ENCODE measurements at regions not wholly inside any gene's neighbourhood (a gene's known extent, or its start where the extent isn't known, plus 50 kb on each side); places are given as distances from the start of the nearest gene placed in this dataset.

DNA sequence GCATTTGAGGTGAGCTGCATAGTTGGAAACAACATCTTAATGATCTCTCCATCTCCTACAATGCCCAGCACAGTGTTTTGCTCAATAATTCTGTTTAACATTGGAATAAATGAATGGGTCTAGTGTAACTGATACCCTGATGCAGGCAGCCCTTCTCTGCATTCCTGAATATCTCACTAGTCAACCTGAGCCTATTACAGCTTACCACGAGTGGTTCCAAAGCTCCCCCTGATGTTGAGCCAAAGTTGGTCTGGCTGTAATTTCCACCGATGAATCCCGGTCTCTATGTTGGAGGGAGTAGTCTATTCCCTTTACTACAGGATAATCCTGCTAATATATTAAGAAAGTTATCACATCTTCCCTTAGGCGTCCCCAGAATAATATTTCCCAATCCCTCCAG lies 63.8 kb downstream of the ZBTB18 start:
- Histone ChIP-seq H3K9me3 (no peaks in the 10 kb centered on the region), H3K36me3 (ENCODE audit: low read depth) (no peaks in the 10 kb centered on the region), H3K4me3 (no peak overlapping the region), H3K4me1 (ENCODE audit: low read depth) (no peaks in the 10 kb centered on the region)
- TF ChIP-seq, protein P1, sequence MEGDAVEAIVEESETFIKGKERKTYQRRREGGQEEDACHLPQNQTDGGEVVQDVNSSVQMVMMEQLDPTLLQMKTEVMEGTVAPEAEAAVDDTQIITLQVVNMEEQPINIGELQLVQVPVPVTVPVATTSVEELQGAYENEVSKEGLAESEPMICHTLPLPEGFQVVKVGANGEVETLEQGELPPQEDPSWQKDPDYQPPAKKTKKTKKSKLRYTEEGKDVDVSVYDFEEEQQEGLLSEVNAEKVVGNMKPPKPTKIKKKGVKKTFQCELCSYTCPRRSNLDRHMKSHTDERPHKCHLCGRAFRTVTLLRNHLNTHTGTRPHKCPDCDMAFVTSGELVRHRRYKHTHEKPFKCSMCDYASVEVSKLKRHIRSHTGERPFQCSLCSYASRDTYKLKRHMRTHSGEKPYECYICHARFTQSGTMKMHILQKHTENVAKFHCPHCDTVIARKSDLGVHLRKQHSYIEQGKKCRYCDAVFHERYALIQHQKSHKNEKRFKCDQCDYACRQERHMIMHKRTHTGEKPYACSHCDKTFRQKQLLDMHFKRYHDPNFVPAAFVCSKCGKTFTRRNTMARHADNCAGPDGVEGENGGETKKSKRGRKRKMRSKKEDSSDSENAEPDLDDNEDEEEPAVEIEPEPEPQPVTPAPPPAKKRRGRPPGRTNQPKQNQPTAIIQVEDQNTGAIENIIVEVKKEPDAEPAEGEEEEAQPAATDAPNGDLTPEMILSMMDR (IDR thresholded peaks at IDR 0.05) = no peak
- intact Hi-C loops (cut with DNase I, micrococcal nuclease) = no loop called here
- DNase-seq = no peak
- ATAC-seq = no peak

DNA sequence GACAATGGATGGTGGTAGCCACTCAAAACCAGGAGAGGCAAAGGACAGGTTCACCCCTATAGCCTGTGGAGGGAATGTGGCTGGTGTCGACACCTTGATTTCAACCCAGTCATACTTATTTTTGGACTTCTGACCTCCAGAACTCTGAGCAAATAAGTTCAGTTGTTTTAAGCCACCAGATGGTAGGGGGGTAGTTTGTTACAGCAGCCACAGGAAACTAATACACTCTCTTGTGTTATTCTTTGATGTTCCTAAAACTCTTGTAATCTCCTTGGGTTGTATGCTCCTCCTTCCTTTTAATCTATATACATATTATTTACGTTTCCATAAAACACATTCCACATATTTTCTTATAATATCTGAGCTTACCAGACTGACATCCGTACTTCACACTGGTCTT lies 65.9 kb downstream of the ZBTB18 start:
- DNase-seq = no peak
- no peaks in the 10 kb centered on the region for H3K36me3 ChIP-seq (ENCODE audit: low read depth)
- ATAC-seq = no peak
- H3K9me3 ChIP-seq = no peaks in the 10 kb centered on the region
- TF ChIP-seq, protein P1 (IDR thresholded peaks at IDR 0.05) = no peak
- no peaks in the 10 kb centered on the region for H3K4me1 ChIP-seq (ENCODE audit: low read depth)
- intact Hi-C loops (cut with DNase I, micrococcal nuclease) = no loop called here
- H3K4me3 ChIP-seq = no peak overlapping the region

DNA sequence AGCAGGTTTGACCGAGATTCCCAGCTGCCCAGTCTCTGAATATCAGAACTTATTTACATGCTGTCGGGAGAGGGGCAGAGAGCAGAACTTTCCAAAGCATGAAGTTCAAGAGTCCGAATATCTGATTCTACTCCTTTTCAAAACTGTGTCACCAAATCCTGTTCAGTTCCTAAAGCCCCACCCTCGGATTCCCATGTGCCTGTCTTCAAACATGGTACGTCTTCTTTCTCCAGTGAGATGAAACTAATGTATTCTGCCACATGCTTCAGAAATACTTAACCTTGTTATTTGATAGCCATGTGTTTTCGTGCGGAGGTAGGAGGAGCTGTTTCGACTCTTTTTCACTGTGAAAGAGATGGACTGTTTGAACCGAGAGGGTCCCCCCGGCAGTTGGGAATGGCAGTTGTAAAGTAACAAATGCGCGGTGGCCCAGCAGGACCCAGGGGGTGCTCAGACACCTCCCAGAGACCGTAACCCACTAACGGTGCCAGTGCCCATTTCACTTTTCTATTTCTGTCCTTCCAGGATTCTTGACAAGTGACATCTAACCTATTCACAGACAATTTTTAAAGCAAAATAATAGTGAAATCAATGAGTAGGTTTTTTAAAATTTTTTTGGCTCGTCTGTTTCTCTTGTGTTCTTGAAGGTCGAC lies 67.2 kb downstream of the ZBTB18 start:
- ATAC-seq (no peak), DNase-seq (no peak)
- Histone ChIP-seq H3K36me3 (ENCODE audit: low read depth) (no peaks in the 10 kb centered on the region), H3K9me3 (no peaks in the 10 kb centered on the region), H3K4me1 (ENCODE audit: low read depth) (no peaks in the 10 kb centered on the region), H3K4me3 (no peak overlapping the region)
- TF ChIP-seq, protein P1 (IDR thresholded peaks at IDR 0.05) = no peak
- intact Hi-C loops (cut with DNase I, micrococcal nuclease) = no loop called here

DNA sequence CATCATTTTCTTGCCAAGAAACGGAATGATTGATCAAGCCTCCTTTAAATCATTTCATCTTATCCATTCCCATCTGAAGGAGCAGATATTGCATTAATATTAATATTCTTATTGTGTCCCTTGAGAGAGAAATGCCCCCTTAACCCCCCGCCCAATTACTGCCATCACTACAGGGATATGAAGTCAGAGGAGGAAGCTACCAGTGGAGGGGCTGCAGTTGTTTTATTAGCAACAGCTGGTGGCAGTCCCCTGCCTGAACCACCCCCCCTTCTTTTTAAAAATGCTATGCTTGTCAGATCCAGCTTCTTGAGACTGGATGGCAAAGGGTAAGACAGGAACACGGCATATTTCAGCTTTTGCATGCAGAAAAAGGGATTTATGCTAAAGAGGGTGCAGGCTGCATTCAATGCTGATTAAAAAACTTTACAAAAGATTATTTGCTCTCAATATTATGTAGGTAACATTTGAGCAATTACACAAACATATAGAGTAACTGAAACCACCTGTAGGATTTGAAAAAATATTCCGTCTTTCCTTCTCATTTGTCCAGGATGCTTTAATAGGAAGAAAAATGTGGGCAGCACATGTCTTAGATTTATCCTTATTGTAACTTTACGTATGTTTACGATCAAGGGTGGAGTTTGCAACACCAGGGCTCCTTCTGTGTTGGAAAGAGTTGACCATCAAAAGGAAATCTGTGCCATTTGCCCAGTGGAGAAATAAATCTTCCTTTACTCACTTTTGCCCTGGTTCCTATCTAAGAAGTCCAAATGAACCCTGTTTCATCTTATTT lies 77.7 kb downstream of the ZBTB18 start:
- Histone ChIP-seq H3K4me1 (ENCODE audit: low read depth) (no peaks in the 10 kb centered on the region), H3K4me3 (no peak overlapping the region), H3K9me3 (no peaks in the 10 kb centered on the region), H3K36me3 (ENCODE audit: low read depth) (no peaks in the 10 kb centered on the region)
- intact Hi-C loops (cut with DNase I, micrococcal nuclease) = no loop called here
- ATAC-seq = no peak
- TF ChIP-seq, protein P1 (IDR thresholded peaks at IDR 0.05) = no peak
- DNase-seq = no peak

DNA sequence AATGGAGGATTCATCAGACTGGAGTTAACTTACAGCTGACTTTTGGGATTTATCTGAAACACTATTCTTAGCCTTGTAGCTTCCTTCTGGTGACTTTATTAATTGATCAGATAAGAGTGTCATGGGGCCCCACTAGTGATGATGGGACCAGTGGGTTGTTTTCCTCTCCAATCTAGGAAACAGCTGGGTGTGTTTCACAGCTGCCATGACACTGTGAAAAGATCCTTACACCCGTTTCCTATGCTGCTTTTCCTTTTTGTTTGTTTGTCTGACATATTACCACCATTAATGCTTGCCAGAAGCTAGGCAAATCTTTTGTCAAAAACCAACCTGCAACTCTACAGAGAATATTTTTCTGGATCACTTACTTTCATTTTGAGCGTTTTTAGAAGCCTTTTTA lies 86.2 kb downstream of the ZBTB18 start:
- Histone ChIP-seq H3K9me3 (no peaks in the 10 kb centered on the region), H3K36me3 (ENCODE audit: low read depth) (no peaks in the 10 kb centered on the region), H3K4me3 (no peak overlapping the region), H3K4me1 (ENCODE audit: low read depth) (no peaks in the 10 kb centered on the region)
- intact Hi-C loops (cut with DNase I, micrococcal nuclease) = no loop called here
- DNase-seq = no peak
- no peak for ATAC-seq
- TF ChIP-seq, protein P1 (IDR thresholded peaks at IDR 0.05) = no peak
